GM23338 (cell line): ENCODE measurements at regions not wholly inside any gene's neighbourhood (a gene's known extent, or its start where the extent isn't known, plus 50 kb on each side); places are given as distances from the start of the nearest gene placed in this dataset.

Source experiments
- ATAC-seq: fragments of 200-7000 bp; cut with Tn5 transposase; 3 replicates; pipeline ENCODE4 v1.9.1; 2020
- DNase-seq: peaks from one replicate; pipeline ENCODE4 v3.0.0-alpha.2; 2015; ENCODE audit warnings: low spot score
- H2AFZ ChIP-seq: fragments of 200-600 bp; sonication (generic); 2 replicates; pipeline ENCODE4 v1.8.0; 2016; ENCODE audit warnings: antibody characterized with exemption, mild to moderate bottlenecking, moderate library complexity
- H3F3A ChIP-seq: fragments of 200-600 bp; sonication (generic); replicated peaks from 2 replicates; pipeline ENCODE4 v1.8.0; 2017; ENCODE audit warnings: antibody characterized with exemption, mixed run types, low read depth
- H3K27ac ChIP-seq: fragments of 200-600 bp; sonication (generic); 2 replicates; pipeline ENCODE4 v1.6.1; 2016; ENCODE audit warnings: low read depth
- H3K27me3 ChIP-seq: fragments of 200-600 bp; sonication (generic); 2 replicates; pipeline ENCODE4 v1.8.0; 2016; ENCODE audit warnings: mild to moderate bottlenecking, mixed run types, moderate library complexity; ENCODE audit not compliant: insufficient read depth
- H3K36me3 ChIP-seq: fragments of 200-600 bp; sonication (generic); 2 replicates; pipeline ENCODE4 v1.8.0; 2016; ENCODE audit warnings: mild to moderate bottlenecking; ENCODE audit not compliant: insufficient read depth
- H3K4me1 ChIP-seq: fragments of 200-600 bp; sonication (generic); 2 replicates; pipeline ENCODE4 v1.8.0; 2016; ENCODE audit warnings: mild to moderate bottlenecking, moderate library complexity; ENCODE audit not compliant: insufficient read depth
- H3K4me2 ChIP-seq: fragments of 200-600 bp; sonication (generic); 2 replicates; pipeline ENCODE4 v1.7.1; 2017; ENCODE audit warnings: mixed run types
- H3K4me3 ChIP-seq: fragments of 200-600 bp; sonication (generic); 2 replicates; pipeline ENCODE4 v1.6.1; 2016; ENCODE audit warnings: mixed run types
- H3K79me2 ChIP-seq: fragments of 200-600 bp; sonication (generic); replicated peaks from 2 replicates; pipeline ENCODE4 v1.8.0; 2017; ENCODE audit warnings: mild to moderate bottlenecking; ENCODE audit not compliant: insufficient read depth
- H3K9me2 ChIP-seq: fragments of 200-600 bp; sonication (generic); 2 replicates; pipeline ENCODE4 v1.8.0; 2017; ENCODE audit not compliant: insufficient read depth
- H4K20me1 ChIP-seq: fragments of 200-600 bp; sonication (generic); replicated peaks from 2 replicates; pipeline ENCODE4 v1.8.0; 2017; ENCODE audit warnings: mild to moderate bottlenecking; ENCODE audit not compliant: insufficient read depth
- H3K27ac Mint-ChIP-seq: 2 replicates; pipeline ENCODE4 v1.8.0; 2020; ENCODE audit warnings: inconsistent platforms, mild to moderate bottlenecking, moderate library complexity, mixed read lengths
- H3K27me3 Mint-ChIP-seq: 3 replicates; pipeline ENCODE4 v1.8.0; 2022; ENCODE audit warnings: low read depth, mild to moderate bottlenecking, moderate library complexity, mixed read lengths, inconsistent platforms; ENCODE audit not compliant: insufficient read depth, poor library complexity
- H3K36me3 Mint-ChIP-seq: 3 replicates; pipeline ENCODE4 v1.8.0; 2021; ENCODE audit warnings: low read depth, mild to moderate bottlenecking, inconsistent platforms, moderate library complexity, mixed read lengths
- H3K4me1 Mint-ChIP-seq: 3 replicates; pipeline ENCODE4 v1.8.0; 2020; ENCODE audit warnings: mild to moderate bottlenecking, inconsistent platforms, mixed read lengths
- H3K4me3 Mint-ChIP-seq: 3 replicates; pipeline ENCODE4 v1.8.0; 2021; ENCODE audit warnings: moderate library complexity, mild to moderate bottlenecking, inconsistent platforms, mixed read lengths
- H3K9me3 Mint-ChIP-seq: 3 replicates; pipeline ENCODE4 v1.8.0; 2020; ENCODE audit warnings: moderate library complexity, mild to moderate bottlenecking, inconsistent platforms, mixed read lengths
- CREB1 ChIP-seq: fragments of 250-450 bp; sonication (Bioruptor Pico); IDR thresholded peaks from 2 replicates; pipeline ENCODE4 v1.5.0; 2020; ENCODE audit warnings: low read depth, mild to moderate bottlenecking, moderate library complexity
- EZH2 ChIP-seq: fragments of 200-600 bp; sonication (generic); IDR thresholded peaks from one replicate; pipeline ENCODE4 v1.8.0; 2017; ENCODE audit warnings: antibody characterized with exemption, mild to moderate bottlenecking, low read depth; ENCODE audit not compliant: unreplicated experiment
- EZH2phosphoT487 ChIP-seq: fragments of 200-600 bp; sonication (generic); IDR thresholded peaks from one replicate; pipeline ENCODE4 v1.8.1; 2018; ENCODE audit warnings: antibody characterized with exemption; ENCODE audit not compliant: unreplicated experiment
- NANOG ChIP-seq: IDR thresholded peaks from 2 replicates; pipeline ENCODE4 v1.6.1; 2016; ENCODE audit warnings: antibody characterized with exemption, borderline replicate concordance
- STAT1 ChIP-seq: IDR thresholded peaks from one replicate; pipeline ENCODE4 v1.6.1; 2016; ENCODE audit warnings: antibody characterized with exemption; ENCODE audit not compliant: unreplicated experiment
- ZNF114 ChIP-seq: fragments of 250-450 bp; sonication (Bioruptor Pico); IDR thresholded peaks from 2 replicates; pipeline ENCODE4 v1.5.0; 2020; ENCODE audit warnings: mild to moderate bottlenecking, moderate library complexity
- ZNF331 ChIP-seq: fragments of 250-450 bp; sonication (Bioruptor Pico); IDR thresholded peaks from 2 replicates; pipeline ENCODE4 v1.5.0; 2020; ENCODE audit warnings: low read depth, mild to moderate bottlenecking, moderate library complexity
- TF ChIP-seq, protein P1 (sequence below): IDR thresholded peaks from one replicate; pipeline ENCODE4 v1.6.1; 2018; ENCODE audit warnings: antibody characterized with exemption; ENCODE audit not compliant: unreplicated experiment
- TF ChIP-seq, protein P2 (sequence below): fragments of 250-450 bp; sonication (Bioruptor Pico); IDR thresholded peaks from 2 replicates; pipeline ENCODE4 v1.5.0; 2020; ENCODE audit warnings: mild to moderate bottlenecking, moderate library complexity
- TF ChIP-seq, protein P3 (sequence below): IDR thresholded peaks from 2 replicates; pipeline ENCODE4 v1.6.1; 2016; ENCODE audit warnings: antibody characterized with exemption

DNA sequence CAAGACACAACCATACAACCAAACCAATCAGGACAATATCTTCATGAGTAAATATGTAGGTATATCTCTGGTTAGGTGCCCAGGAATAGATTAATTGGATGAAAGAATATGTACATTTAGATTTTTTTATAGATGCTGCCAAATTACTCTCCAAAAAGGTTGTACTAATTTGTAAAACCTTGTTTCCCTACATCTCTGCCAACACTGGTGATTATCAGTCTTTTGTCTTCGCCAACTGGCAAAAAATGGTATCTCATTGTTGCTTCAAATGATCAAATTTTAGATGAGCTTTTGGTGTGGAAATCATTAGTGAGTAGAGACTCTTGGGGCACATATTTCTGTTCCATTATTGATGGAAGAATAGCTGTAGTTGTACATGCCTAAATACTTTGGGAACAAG is 90.7 kb upstream of the ELL2 start:
- Histone ChIP-seq H3K9me2 (peaks cover 4% of the 10 kb centered on the region), H3K36me3 (no peaks in the 10 kb centered on the region), H3K27ac (no peak overlapping the region), H3K27me3 (no peaks in the 10 kb centered on the region), H3K4me3 (no peak overlapping the region), H3K4me2 (no peak overlapping the region), H3F3A (no peaks in the 10 kb centered on the region), H4K20me1 (no peaks in the 10 kb centered on the region), H3K79me2 (no peaks in the 10 kb centered on the region), H2AFZ (no peak overlapping the region), H3K4me1 (no peaks in the 10 kb centered on the region; the same call in 1 of the 2 replicates)
- H3K27ac Mint-ChIP-seq: no peak overlapping the region
- no peaks in the 10 kb centered on the region for H3K27me3 Mint-ChIP-seq
- no peaks in the 10 kb centered on the region for H3K9me3 Mint-ChIP-seq
- H3K36me3 Mint-ChIP-seq: no peaks in the 10 kb centered on the region
- no peaks in the 10 kb centered on the region for H3K4me1 Mint-ChIP-seq
- ATAC-seq (no peak), DNase-seq (no peak)
- no peak overlapping the region for H3K4me3 Mint-ChIP-seq
- TF ChIP-seq CREB1 (no peak), STAT1 (no peak)

DNA sequence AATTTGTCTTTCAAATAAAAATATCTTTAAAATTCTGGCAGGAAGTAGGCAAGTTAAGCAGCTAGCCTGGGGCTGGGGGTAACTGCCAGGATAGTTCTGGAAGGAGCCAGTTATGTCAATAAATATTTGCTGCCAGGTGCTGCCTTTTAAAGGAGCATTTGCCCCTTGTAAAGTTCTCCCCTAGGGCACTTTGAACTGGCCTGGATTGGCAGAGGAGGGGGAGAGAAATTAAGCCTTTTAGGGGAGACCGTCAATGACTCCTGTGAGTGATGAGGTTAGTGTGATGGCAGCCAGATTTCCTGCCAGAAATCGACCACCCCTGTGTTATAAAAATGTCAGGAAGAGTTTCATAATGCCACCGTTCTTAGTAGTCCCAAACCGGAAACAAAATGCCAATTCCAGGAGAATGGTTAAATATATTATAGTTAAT is 89.8 kb upstream of the ELL2 start:
- Histone ChIP-seq H3K4me2 (no peak overlapping the region), H3K9me2 (peaks cover 4% of the 10 kb centered on the region), H3K27me3 (no peaks in the 10 kb centered on the region), H3F3A (no peaks in the 10 kb centered on the region), H3K27ac (no peak overlapping the region), H3K36me3 (no peaks in the 10 kb centered on the region), H4K20me1 (no peaks in the 10 kb centered on the region), H3K4me1 (no peaks in the 10 kb centered on the region; the same call in 1 of the 2 replicates), H2AFZ (peak overlapping the region; percentile 12; the same call in 1 of the 2 replicates), H3K4me3 (no peak overlapping the region), H3K79me2 (no peaks in the 10 kb centered on the region)
- Mint-ChIP-seq H3K27me3 (no peaks in the 10 kb centered on the region), H3K4me3 (no peak overlapping the region), H3K27ac (no peak overlapping the region), H3K4me1 (no peaks in the 10 kb centered on the region), H3K9me3 (no peaks in the 10 kb centered on the region), H3K36me3 (no peaks in the 10 kb centered on the region)
- ATAC-seq: no peak
- DNase-seq: no peak
- TF ChIP-seq ZNF114 (no peak), STAT1 (no peak), ZNF331 (CRISPR knock-in tag) (no peak), CREB1 (no peak), NANOG (no peak), EZH2phosphoT487 (no peak), EZH2 (no peak)
- TF ChIP-seq, protein P1, sequence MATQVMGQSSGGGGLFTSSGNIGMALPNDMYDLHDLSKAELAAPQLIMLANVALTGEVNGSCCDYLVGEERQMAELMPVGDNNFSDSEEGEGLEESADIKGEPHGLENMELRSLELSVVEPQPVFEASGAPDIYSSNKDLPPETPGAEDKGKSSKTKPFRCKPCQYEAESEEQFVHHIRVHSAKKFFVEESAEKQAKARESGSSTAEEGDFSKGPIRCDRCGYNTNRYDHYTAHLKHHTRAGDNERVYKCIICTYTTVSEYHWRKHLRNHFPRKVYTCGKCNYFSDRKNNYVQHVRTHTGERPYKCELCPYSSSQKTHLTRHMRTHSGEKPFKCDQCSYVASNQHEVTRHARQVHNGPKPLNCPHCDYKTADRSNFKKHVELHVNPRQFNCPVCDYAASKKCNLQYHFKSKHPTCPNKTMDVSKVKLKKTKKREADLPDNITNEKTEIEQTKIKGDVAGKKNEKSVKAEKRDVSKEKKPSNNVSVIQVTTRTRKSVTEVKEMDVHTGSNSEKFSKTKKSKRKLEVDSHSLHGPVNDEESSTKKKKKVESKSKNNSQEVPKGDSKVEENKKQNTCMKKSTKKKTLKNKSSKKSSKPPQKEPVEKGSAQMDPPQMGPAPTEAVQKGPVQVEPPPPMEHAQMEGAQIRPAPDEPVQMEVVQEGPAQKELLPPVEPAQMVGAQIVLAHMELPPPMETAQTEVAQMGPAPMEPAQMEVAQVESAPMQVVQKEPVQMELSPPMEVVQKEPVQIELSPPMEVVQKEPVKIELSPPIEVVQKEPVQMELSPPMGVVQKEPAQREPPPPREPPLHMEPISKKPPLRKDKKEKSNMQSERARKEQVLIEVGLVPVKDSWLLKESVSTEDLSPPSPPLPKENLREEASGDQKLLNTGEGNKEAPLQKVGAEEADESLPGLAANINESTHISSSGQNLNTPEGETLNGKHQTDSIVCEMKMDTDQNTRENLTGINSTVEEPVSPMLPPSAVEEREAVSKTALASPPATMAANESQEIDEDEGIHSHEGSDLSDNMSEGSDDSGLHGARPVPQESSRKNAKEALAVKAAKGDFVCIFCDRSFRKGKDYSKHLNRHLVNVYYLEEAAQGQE: no peak
- TF ChIP-seq, protein P2, sequence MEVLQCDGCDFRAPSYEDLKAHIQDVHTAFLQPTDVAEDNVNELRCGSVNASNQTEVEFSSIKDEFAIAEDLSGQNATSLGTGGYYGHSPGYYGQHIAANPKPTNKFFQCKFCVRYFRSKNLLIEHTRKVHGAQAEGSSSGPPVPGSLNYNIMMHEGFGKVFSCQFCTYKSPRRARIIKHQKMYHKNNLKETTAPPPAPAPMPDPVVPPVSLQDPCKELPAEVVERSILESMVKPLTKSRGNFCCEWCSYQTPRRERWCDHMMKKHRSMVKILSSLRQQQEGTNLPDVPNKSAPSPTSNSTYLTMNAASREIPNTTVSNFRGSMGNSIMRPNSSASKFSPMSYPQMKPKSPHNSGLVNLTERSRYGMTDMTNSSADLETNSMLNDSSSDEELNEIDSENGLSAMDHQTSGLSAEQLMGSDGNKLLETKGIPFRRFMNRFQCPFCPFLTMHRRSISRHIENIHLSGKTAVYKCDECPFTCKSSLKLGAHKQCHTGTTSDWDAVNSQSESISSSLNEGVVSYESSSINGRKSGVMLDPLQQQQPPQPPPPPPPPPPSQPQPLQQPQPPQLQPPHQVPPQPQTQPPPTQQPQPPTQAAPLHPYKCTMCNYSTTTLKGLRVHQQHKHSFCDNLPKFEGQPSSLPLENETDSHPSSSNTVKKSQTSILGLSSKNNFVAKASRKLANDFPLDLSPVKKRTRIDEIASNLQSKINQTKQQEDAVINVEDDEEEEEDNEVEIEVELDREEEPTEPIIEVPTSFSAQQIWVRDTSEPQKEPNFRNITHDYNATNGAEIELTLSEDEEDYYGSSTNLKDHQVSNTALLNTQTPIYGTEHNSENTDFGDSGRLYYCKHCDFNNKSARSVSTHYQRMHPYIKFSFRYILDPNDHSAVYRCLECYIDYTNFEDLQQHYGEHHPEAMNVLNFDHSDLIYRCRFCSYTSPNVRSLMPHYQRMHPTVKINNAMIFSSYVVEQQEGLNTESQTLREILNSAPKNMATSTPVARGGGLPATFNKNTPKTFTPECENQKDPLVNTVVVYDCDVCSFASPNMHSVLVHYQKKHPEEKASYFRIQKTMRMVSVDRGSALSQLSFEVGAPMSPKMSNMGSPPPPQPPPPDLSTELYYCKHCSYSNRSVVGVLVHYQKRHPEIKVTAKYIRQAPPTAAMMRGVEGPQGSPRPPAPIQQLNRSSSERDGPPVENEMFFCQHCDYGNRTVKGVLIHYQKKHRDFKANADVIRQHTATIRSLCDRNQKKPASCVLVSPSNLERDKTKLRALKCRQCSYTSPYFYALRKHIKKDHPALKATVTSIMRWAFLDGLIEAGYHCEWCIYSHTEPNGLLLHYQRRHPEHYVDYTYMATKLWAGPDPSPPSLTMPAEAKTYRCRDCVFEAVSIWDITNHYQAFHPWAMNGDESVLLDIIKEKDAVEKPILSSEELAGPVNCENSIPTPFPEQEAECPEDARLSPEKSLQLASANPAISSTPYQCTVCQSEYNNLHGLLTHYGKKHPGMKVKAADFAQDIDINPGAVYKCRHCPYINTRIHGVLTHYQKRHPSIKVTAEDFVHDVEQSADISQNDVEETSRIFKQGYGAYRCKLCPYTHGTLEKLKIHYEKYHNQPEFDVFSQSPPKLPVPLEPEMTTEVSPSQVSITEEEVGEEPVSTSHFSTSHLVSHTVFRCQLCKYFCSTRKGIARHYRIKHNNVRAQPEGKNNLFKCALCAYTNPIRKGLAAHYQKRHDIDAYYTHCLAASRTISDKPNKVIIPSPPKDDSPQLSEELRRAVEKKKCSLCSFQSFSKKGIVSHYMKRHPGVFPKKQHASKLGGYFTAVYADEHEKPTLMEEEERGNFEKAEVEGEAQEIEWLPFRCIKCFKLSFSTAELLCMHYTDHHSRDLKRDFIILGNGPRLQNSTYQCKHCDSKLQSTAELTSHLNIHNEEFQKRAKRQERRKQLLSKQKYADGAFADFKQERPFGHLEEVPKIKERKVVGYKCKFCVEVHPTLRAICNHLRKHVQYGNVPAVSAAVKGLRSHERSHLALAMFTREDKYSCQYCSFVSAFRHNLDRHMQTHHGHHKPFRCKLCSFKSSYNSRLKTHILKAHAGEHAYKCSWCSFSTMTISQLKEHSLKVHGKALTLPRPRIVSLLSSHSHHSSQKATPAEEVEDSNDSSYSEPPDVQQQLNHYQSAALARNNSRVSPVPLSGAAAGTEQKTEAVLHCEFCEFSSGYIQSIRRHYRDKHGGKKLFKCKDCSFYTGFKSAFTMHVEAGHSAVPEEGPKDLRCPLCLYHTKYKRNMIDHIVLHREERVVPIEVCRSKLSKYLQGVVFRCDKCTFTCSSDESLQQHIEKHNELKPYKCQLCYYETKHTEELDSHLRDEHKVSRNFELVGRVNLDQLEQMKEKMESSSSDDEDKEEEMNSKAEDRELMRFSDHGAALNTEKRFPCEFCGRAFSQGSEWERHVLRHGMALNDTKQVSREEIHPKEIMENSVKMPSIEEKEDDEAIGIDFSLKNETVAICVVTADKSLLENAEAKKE: no peak
- TF ChIP-seq, protein P3, sequence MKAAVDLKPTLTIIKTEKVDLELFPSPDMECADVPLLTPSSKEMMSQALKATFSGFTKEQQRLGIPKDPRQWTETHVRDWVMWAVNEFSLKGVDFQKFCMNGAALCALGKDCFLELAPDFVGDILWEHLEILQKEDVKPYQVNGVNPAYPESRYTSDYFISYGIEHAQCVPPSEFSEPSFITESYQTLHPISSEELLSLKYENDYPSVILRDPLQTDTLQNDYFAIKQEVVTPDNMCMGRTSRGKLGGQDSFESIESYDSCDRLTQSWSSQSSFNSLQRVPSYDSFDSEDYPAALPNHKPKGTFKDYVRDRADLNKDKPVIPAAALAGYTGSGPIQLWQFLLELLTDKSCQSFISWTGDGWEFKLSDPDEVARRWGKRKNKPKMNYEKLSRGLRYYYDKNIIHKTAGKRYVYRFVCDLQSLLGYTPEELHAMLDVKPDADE: no peak
